IPS-20b (cell line): ENCODE measurements at regions not wholly inside any gene's neighbourhood (a gene's known extent, or its start where the extent isn't known, plus 50 kb on each side); places are given as distances from the start of the nearest gene placed in this dataset.
"Not testable (repeated sequence)": the region's sequence is repeated elsewhere in the genome, so short reads cannot be mapped to it uniquely, and the experiment has no call there.

Experiments used
- H3K27ac ChIP-seq: one replicate; pipeline ENCODE4 v1.5.1; 2013; ENCODE audit warnings: low read length
- H3K27me3 ChIP-seq: 2 replicates; pipeline ENCODE4 v1.6.1; 2013; ENCODE audit warnings: mild to moderate bottlenecking, low read length, inconsistent platforms; ENCODE audit not compliant: insufficient read depth
- H3K36me3 ChIP-seq: 2 replicates; pipeline ENCODE4 v1.6.1; 2013; ENCODE audit warnings: low read depth, mild to moderate bottlenecking, inconsistent platforms, low read length, moderate library complexity; ENCODE audit not compliant: insufficient read depth
- H3K4me1 ChIP-seq: 2 replicates; pipeline ENCODE4 v1.6.1; 2013; ENCODE audit warnings: mild to moderate bottlenecking, control low read depth, inconsistent platforms, low read length, moderate library complexity; ENCODE audit not compliant: insufficient read depth
- H3K4me3 ChIP-seq: 2 replicates; pipeline ENCODE4 v1.5.1; 2013; ENCODE audit warnings: mild to moderate bottlenecking, low read length, inconsistent platforms
- H3K9ac ChIP-seq: 2 replicates; pipeline ENCODE4 v1.6.1; 2013; ENCODE audit warnings: low read depth, mild to moderate bottlenecking, inconsistent platforms, low read length, moderate library complexity
- H3K9me3 ChIP-seq: 2 replicates; pipeline ENCODE4 v1.6.1; 2013; ENCODE audit warnings: mild to moderate bottlenecking, low read depth, low read length, inconsistent platforms; ENCODE audit not compliant: insufficient read depth

GRCh38 chr1:38603907-38604306 is 255.7 kb downstream of the RRAGC start:
- H3K27ac ChIP-seq: no peak overlapping the region
- peaks cover 14% of the 10 kb centered on the region for H3K4me1 ChIP-seq
- H3K27me3 ChIP-seq: peaks cover 80% of the 10 kb centered on the region
- no peak overlapping the region for H3K9ac ChIP-seq
- no peaks in the 10 kb centered on the region for H3K9me3 ChIP-seq
- H3K4me3 ChIP-seq: no peak overlapping the region
- no peaks in the 10 kb centered on the region for H3K36me3 ChIP-seq

- Histone ChIP-seq H3K9me3 (no peaks in the 10 kb centered on the region), H3K27ac (no peak overlapping the region), H3K9ac (no peak overlapping the region), H3K4me1 (peaks cover 14% of the 10 kb centered on the region), H3K27me3 (peaks cover 83% of the 10 kb centered on the region), H3K4me3 (no peak overlapping the region), H3K36me3 (no peaks in the 10 kb centered on the region)
These were observed 258.7 kb downstream of the RRAGC start for GRCh38 chr1:38600905-38601304.

- Histone ChIP-seq H3K9me3 (no peaks in the 10 kb centered on the region), H3K4me1 (peaks cover 14% of the 10 kb centered on the region), H3K9ac (no peak overlapping the region), H3K4me3 (no peak overlapping the region), H3K36me3 (no peaks in the 10 kb centered on the region), H3K27me3 (peaks cover 80% of the 10 kb centered on the region), H3K27ac (no peak overlapping the region)
These were observed 259.3 kb downstream of the RRAGC start for GRCh38 chr1:38600286-38600685.

- no peak overlapping the region for H3K4me3 ChIP-seq
- no peak overlapping the region for H3K27ac ChIP-seq
- H3K9me3 ChIP-seq: no peaks in the 10 kb centered on the region
- no peaks in the 10 kb centered on the region for H3K36me3 ChIP-seq
- no peak overlapping the region for H3K9ac ChIP-seq
- peaks cover 14% of the 10 kb centered on the region for H3K4me1 ChIP-seq
- peaks cover 67% of the 10 kb centered on the region for H3K27me3 ChIP-seq
These were observed 261.5 kb downstream of the RRAGC start for GRCh38 chr1:38598118-38598517.

- no peaks in the 10 kb centered on the region for H3K36me3 ChIP-seq
- H3K4me1 ChIP-seq: no peaks in the 10 kb centered on the region; the same call in 1 of the 2 replicates
- H3K9ac ChIP-seq: no peak overlapping the region
- no peak overlapping the region for H3K27ac ChIP-seq
- no peaks in the 10 kb centered on the region for H3K27me3 ChIP-seq
- H3K4me3 ChIP-seq: no peak overlapping the region
- no peaks in the 10 kb centered on the region for H3K9me3 ChIP-seq
These were observed 270.5 kb downstream of the RRAGC start for GRCh38 chr1:38589036-38589435.

GRCh38 chr1:38587766-38588165 is 271.8 kb downstream of the RRAGC start:
- Histone ChIP-seq H3K4me3 (no peak overlapping the region), H3K27me3 (no peaks in the 10 kb centered on the region), H3K27ac (no peak overlapping the region), H3K9me3 (no peaks in the 10 kb centered on the region), H3K36me3 (no peaks in the 10 kb centered on the region), H3K9ac (no peak overlapping the region), H3K4me1 (no peaks in the 10 kb centered on the region; the same call in 1 of the 2 replicates)

GRCh38 chr1:38586993-38587646 is 272.5 kb downstream of the RRAGC start:
- no peak overlapping the region for H3K9ac ChIP-seq
- H3K4me3 ChIP-seq: no peak overlapping the region
- H3K9me3 ChIP-seq: no peaks in the 10 kb centered on the region
- no peaks in the 10 kb centered on the region; the same call in 1 of the 2 replicates for H3K4me1 ChIP-seq
- no peak overlapping the region for H3K27ac ChIP-seq
- H3K36me3 ChIP-seq: no peaks in the 10 kb centered on the region
- H3K27me3 ChIP-seq: no peaks in the 10 kb centered on the region

- no peaks in the 10 kb centered on the region for H3K9me3 ChIP-seq
These were observed 273.6 kb downstream of the RRAGC start for GRCh38 chr1:38585971-38586370.

GRCh38 chr1:38585460-38585859 is 274.1 kb downstream of the RRAGC start:
- no peak overlapping the region for H3K9ac ChIP-seq
- H3K4me1 ChIP-seq: no peaks in the 10 kb centered on the region; the same call in 1 of the 2 replicates
- H3K4me3 ChIP-seq: no peak overlapping the region
- H3K36me3 ChIP-seq: no peaks in the 10 kb centered on the region
- no peaks in the 10 kb centered on the region for H3K9me3 ChIP-seq
- peaks cover 4% of the 10 kb centered on the region; the same call in 1 of the 2 replicates for H3K27me3 ChIP-seq
- no peak overlapping the region for H3K27ac ChIP-seq

More at GRCh38 chr1:38585971-38586370, 273.6 kb downstream of the RRAGC start:
- H3K9ac ChIP-seq: no peak overlapping the region
- no peaks in the 10 kb centered on the region for H3K36me3 ChIP-seq
- no peaks in the 10 kb centered on the region for H3K27me3 ChIP-seq
- H3K4me3 ChIP-seq: no peak overlapping the region
- H3K27ac ChIP-seq: no peak overlapping the region
- H3K4me1 ChIP-seq: no peaks in the 10 kb centered on the region; the same call in 1 of the 2 replicates

GRCh38 chr1:38584448-38585355 is 274.9 kb downstream of the RRAGC start:
- Histone ChIP-seq H3K27me3 (peaks cover 11% of the 10 kb centered on the region), H3K4me3 (no peak overlapping the region), H3K9me3 (no peaks in the 10 kb centered on the region), H3K36me3 (no peaks in the 10 kb centered on the region), H3K27ac (no peak overlapping the region), H3K9ac (no peak overlapping the region), H3K4me1 (no peaks in the 10 kb centered on the region; the same call in 1 of the 2 replicates)

GRCh38 chr1:38583287-38583686 is 276.3 kb downstream of the RRAGC start:
- not testable (repeated sequence) for H3K36me3 ChIP-seq

GRCh38 chr1:38581396-38581795 is 278.2 kb downstream of the RRAGC start:
- Histone ChIP-seq H3K27ac (no peak overlapping the region), H3K9ac (no peak overlapping the region), H3K9me3 (no peaks in the 10 kb centered on the region), H3K27me3 (peaks cover 43% of the 10 kb centered on the region), H3K36me3 (no peaks in the 10 kb centered on the region), H3K4me3 (no peak overlapping the region), H3K4me1 (no peaks in the 10 kb centered on the region; the same call in 1 of the 2 replicates)

More at GRCh38 chr1:38583287-38583686, 276.3 kb downstream of the RRAGC start:
- H3K4me1 ChIP-seq, H3K27ac ChIP-seq, H3K9me3 ChIP-seq, H3K4me3 ChIP-seq, H3K9ac ChIP-seq: not testable (repeated sequence)
- peaks cover 26% of the 10 kb centered on the region for H3K27me3 ChIP-seq
